GM13976 (cell line): ENCODE measurements at regions not wholly inside any gene's neighbourhood (a gene's known extent, or its start where the extent isn't known, plus 50 kb on each side); places are given as distances from the start of the nearest gene placed in this dataset.

Experiments
- DNase-seq: peaks from one replicate; pipeline ENCODE4 v3.0.0; 2012; ENCODE audit warnings: low spot score
- in situ Hi-C: fragments of 300-500 bp; cut with MboI; formaldehyde crosslinking; loops from one replicate; pipeline ENCODE4 v1.12.0; 2022; ENCODE audit warnings: low sequenced_read_pairs, mixed read lengths, inconsistent platforms; ENCODE audit not compliant: unreplicated experiment
- TF ChIP-seq, protein P1 (sequence below): IDR thresholded peaks from 2 replicates; pipeline ENCODE4 v1.5.1; 2012; ENCODE audit warnings: borderline replicate concordance, mild to moderate bottlenecking; ENCODE audit not compliant: insufficient read depth; ENCODE audit errors: extremely low read depth, missing control alignments, control extremely low read depth

DNA sequence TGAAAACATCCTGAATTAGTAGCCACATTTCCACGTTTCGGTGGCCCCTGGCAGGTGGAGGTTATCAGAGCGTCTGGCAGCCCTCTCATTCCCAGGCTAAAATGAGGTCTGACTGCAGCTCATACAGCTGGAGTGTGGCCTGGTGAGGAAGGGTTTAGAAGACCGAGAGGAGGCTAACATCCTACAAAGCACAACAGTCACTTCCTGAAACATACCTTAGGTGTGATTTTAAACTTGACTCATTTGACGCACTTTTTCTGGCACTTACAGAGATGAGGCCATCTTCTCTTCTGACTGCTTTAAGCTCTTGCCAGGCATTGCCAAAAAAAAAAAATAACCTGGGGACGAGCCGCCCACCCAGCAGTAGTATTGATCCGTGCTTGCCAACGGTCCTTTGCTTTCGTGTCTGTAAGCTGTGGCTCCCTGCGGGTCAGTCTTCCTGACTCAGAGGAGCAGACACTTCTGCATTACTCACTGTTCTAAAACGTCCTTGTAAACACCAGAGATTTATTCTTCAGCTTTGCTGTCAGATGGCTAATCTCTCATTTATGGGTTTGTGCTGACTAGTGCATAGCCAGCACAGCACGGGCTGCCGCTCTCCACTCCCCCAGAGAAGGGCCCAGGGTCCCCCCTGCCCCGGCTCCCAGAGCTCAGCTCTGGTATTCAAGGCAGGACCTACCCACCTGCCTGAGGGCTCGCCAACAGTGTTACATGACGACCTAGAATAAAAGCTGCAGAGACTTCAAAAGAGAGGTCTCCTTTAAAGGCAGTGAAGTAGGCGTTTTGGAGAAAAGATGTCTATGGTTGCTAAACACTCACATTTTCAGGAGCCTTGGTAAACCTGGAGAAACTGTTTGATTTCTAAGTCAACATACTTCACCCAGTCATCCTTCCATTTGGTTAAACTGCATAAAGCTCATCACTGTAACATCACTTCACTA is 78.5 kb upstream of the FRMD1 start:
- TF ChIP-seq, protein P1, sequence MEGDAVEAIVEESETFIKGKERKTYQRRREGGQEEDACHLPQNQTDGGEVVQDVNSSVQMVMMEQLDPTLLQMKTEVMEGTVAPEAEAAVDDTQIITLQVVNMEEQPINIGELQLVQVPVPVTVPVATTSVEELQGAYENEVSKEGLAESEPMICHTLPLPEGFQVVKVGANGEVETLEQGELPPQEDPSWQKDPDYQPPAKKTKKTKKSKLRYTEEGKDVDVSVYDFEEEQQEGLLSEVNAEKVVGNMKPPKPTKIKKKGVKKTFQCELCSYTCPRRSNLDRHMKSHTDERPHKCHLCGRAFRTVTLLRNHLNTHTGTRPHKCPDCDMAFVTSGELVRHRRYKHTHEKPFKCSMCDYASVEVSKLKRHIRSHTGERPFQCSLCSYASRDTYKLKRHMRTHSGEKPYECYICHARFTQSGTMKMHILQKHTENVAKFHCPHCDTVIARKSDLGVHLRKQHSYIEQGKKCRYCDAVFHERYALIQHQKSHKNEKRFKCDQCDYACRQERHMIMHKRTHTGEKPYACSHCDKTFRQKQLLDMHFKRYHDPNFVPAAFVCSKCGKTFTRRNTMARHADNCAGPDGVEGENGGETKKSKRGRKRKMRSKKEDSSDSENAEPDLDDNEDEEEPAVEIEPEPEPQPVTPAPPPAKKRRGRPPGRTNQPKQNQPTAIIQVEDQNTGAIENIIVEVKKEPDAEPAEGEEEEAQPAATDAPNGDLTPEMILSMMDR, result no peak
- in situ Hi-C loops, result no loop called here
- no peak for DNase-seq

DNA sequence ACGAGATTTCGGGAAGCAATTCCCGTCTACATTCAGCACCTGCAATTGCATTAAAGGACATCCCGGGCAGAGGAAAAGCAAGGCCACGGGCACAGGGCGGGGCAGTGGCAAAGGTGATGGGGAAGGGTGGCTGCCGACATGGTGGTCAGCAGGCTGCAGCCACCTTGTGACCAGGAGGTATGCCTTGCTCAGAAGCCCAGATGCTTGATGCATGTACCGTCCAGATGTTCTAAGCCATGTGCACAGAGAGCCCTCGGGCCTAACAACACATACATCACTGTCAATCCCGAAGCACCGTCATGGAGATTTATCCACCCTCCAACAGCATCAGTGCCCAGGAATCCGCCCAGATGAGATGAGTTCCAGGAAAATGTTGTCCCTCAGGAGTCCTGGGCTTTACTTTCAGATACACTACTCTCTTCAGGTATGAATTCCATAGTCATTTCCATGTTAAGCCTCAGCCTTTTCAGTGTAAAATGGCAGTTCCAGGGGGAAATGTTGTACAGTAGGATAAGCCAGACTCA is 77.8 kb upstream of the FRMD1 start:
- DNase-seq, result no peak
- in situ Hi-C loops, result no loop called here

DNA sequence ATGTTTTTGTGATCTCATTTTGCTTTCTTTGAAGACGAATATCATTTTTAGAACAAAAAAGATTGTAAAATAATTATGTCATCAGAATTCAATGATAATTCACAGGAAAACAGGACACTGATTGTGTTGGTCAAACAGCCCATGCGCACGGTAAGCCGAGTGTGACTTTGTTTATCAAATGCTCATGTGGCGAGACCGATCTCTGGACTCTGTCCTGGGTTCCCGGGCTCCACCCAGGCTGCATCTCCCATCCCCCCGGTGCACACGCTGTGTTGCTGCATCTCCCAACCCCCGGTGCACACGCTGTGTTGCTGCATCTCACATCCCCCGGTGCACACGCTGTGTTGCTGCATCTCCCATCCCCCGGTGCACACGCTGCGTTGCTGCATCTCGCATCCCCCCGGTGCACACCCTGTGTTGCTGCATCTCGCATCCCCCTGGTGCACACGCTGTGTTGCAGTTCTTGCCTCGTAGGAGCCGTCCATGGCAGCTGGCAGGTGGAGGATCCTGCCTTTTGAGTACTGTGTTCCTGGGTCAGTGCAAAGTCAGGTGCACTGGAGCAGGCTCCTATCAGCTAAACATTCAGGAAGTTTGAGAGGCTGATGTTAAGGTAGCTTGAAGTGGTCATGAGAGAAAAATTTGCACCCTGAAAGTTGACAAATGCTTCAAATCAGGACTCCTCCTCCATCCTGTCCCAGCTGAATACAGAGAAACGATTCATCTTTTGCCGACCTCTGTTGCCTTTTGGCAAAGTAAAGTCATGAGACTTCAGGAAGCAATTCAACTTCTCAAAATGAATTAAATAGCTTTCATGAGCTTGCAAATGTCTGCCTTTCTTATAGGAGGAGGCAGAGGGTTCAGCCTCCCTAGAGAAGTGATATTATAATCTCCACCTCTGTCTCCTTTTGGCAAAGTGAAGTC is 77.1 kb upstream of the FRMD1 start:
- TF ChIP-seq, protein P1, result no peak
- in situ Hi-C loops, result no loop called here
- DNase-seq, result no peak

More for the DNA sequence above, 77.8 kb upstream of the FRMD1 start:
- TF ChIP-seq, protein P1, result no peak

DNA sequence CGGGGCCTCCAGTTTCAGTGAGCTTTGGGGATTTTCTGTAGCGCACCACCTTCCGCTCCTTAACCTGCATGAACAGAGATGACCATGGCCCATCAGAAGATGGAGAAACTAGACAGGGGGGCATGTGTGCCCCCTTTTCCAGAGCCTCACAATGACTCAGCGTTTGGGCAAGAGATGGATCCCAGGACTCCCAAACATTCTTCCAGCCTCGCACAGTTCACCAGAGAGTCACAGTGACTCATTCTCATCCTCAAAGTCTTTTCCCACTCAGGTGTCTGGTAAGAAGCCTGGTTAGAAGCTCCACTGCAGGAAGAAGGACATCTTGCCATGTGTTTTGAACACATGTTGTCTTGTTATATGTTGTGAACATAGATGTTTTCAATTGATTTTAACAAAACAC is 76.2 kb upstream of the FRMD1 start:
- in situ Hi-C loops, result no loop called here
- TF ChIP-seq, protein P1, result no peak
- no peak for DNase-seq

DNA sequence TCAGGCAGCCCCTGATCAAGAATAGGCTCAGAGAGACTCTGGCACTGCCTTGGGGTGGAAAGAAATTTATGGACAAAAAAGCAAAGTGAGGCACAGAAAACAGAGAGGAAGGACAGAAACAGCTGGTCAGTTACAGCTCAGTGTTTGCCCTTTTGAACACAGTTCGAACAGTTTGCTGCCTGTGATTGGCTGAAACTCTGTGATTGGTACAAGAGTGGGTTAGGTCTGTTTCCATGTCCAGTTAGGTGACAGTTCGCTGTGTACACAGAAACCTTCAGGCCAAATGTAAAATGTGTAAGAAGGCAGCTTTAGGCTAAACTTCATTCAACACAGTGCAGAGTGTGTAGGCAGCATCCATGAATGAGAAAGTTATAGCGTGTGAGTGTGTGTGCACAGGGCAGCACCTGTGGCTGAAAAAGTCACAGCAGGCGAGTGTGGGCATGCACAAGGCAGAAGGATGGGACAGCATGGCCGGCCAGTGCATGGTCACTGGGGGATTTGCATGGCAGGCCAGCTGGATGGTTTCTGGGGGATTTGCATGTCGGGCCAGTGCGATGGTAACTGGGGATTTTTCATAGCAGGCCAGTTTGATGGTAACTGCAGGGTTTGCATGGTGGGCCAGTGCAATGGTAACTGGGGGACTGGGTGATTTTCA is 75.4 kb upstream of the FRMD1 start:
- no peak for DNase-seq
- TF ChIP-seq, protein P1, result no peak
- in situ Hi-C loops, result no loop called here

DNA sequence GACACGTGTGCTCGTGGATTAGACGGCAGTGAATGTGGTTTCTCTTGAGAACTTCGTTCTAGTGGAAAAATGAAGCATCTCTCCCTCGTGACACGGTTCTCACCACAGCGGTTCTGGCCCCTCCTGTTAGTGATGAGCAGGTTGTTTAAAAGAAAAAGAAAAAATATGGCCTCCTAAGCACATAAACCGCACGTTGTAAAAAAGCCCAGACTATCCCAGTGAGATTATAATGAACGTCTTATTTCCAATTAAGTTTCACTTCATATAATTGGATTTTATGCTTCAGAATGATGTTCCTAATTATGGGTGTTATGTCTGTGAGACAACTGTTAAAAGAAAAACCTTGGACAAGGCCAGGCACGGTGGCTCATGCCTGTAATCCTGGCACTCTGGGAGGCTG is 74.5 kb upstream of the FRMD1 start:
- DNase-seq, result no peak
- in situ Hi-C loops, result no loop called here
- TF ChIP-seq, protein P1, result no peak
